ENCODE measurements at regions not wholly inside any gene's neighbourhood (a gene's known extent, or its start where the extent isn't known, plus 50 kb on each side); places are given as distances from the start of the nearest gene placed in this dataset.

DNA sequence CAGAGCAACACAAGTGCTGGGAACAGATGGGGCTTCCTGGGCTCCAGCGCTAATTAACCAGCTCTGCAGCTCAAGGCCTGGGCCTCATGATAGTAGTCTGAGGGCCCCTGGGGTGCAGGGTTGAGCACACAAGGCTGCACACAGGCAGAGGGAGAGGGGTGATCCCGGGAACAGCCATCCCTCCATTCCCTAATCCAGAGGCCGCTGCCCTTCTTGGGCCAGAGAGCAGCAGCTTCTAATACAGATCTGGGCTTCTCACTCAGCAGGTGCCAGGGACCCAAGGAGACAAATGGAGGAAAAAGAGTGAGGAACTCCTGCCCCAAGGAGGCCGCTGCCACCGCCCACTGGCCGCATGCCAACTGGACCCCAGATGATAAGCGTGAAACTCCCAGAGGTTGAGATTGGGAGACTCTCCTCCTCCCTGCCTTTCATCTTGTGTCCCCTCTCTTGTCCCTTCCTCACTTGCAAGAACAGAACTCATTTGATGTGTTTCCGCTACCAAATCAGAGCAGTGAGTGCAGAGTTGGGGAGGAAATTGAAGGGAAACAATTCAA lies 58.0 kb upstream of the IFNAR2 start:
- H3K4me3 ChIP-seq (ENCODE audit: low read depth in 1 of 3, low read length in 3 of 3) = no peak overlapping the region
- TF ChIP-seq, protein P1, sequence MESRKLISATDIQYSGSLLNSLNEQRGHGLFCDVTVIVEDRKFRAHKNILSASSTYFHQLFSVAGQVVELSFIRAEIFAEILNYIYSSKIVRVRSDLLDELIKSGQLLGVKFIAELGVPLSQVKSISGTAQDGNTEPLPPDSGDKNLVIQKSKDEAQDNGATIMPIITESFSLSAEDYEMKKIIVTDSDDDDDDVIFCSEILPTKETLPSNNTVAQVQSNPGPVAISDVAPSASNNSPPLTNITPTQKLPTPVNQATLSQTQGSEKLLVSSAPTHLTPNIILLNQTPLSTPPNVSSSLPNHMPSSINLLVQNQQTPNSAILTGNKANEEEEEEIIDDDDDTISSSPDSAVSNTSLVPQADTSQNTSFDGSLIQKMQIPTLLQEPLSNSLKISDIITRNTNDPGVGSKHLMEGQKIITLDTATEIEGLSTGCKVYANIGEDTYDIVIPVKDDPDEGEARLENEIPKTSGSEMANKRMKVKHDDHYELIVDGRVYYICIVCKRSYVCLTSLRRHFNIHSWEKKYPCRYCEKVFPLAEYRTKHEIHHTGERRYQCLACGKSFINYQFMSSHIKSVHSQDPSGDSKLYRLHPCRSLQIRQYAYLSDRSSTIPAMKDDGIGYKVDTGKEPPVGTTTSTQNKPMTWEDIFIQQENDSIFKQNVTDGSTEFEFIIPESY (IDR thresholded peaks at IDR 0.05) = no peak
- TF ChIP-seq HNF4G (IDR thresholded peaks at IDR 0.05) (no peak), GABPA (IDR thresholded peaks at IDR 0.05 in 1 of 2, conservative IDR thresholded peaks at IDR 0.05 in 1 of 2) (no peak), JUND (IDR thresholded peaks at IDR 0.05) (no peak), SP1 (IDR thresholded peaks at IDR 0.05) (no peak), HNF4A (conservative IDR thresholded peaks at IDR 0.05) (no peak), FOXA1 (IDR thresholded peaks at IDR 0.05) (no peak)
- TF ChIP-seq, protein P2, sequence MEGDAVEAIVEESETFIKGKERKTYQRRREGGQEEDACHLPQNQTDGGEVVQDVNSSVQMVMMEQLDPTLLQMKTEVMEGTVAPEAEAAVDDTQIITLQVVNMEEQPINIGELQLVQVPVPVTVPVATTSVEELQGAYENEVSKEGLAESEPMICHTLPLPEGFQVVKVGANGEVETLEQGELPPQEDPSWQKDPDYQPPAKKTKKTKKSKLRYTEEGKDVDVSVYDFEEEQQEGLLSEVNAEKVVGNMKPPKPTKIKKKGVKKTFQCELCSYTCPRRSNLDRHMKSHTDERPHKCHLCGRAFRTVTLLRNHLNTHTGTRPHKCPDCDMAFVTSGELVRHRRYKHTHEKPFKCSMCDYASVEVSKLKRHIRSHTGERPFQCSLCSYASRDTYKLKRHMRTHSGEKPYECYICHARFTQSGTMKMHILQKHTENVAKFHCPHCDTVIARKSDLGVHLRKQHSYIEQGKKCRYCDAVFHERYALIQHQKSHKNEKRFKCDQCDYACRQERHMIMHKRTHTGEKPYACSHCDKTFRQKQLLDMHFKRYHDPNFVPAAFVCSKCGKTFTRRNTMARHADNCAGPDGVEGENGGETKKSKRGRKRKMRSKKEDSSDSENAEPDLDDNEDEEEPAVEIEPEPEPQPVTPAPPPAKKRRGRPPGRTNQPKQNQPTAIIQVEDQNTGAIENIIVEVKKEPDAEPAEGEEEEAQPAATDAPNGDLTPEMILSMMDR (IDR thresholded peaks at IDR 0.05; ENCODE audit: low read depth, low read length, missing input control) = no peak
- TF ChIP-seq, protein P3, sequence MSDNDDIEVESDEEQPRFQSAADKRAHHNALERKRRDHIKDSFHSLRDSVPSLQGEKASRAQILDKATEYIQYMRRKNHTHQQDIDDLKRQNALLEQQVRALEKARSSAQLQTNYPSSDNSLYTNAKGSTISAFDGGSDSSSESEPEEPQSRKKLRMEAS (IDR thresholded peaks at IDR 0.05) = no peak

DNA sequence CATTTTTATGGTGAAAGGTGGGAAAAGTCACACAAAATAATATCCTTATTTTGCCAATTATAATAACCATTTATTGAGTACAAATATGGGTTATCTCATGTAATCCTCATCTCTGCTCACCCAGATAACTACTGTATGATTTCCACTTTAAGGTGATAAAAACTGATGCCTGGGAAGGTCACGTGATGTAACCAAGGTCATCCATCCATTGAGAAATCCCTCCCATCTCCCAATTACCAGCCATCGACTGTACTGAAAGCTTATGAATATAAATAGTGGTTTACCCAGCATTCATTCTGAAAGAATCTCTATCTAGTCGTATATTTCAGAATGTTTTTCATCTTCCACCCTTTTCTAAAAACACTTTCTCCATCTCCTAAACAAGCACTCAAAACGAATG lies 55.0 kb upstream of the IFNAR2 start:
- no peak for DNase-seq (ENCODE audit: low spot score)
- TF ChIP-seq EGR1 (IDR thresholded peaks at IDR 0.05; ENCODE audit: low read depth in 2 of 2) = no peak
- Histone ChIP-seq H3K27me3 (ENCODE audit: control insufficient read depth in 4 of 4, insufficient read depth in 4 of 4, low read length in 3 of 4) (peaks cover 0 to 4% (median 0%) of the 10 kb centered on the region in 4 donors), H3K4me1 (ENCODE audit: control insufficient read depth in 4 of 4, insufficient read depth in 4 of 4, low read length in 3 of 4) (no peaks in the 10 kb centered on the region), H3K9me3 (ENCODE audit: control insufficient read depth in 4 of 4, low read length in 3 of 4) (no peaks in the 10 kb centered on the region), H3K27ac (ENCODE audit: low read depth in 1 of 2, low read length in 2 of 2) (no peak overlapping the region), H3K4me3 (ENCODE audit: low read depth in 1 of 3, low read length in 3 of 3) (no peak overlapping the region), H3K36me3 (ENCODE audit: control insufficient read depth in 4 of 4, insufficient read depth in 3 of 4, low read depth in 1 of 4, low read length in 3 of 4) (no peaks in the 10 kb centered on the region), H3K9ac (ENCODE audit: low read depth in 1 of 2, low read length in 2 of 2) (no peak overlapping the region)
- WGBS = 64% methylated on average over 4 of the region's 4 CpGs

More for the DNA sequence above, 58.0 kb upstream of the IFNAR2 start:
- no peak for DNase-seq (ENCODE audit: low spot score)
- Histone ChIP-seq H3K9me3 (ENCODE audit: control insufficient read depth in 4 of 4, low read length in 3 of 4) (no peaks in the 10 kb centered on the region), H3K9ac (ENCODE audit: low read depth in 1 of 2, low read length in 2 of 2) (no peak overlapping the region), H3K4me1 (ENCODE audit: control insufficient read depth in 4 of 4, insufficient read depth in 4 of 4, low read length in 3 of 4) (no peaks in the 10 kb centered on the region), H3K36me3 (ENCODE audit: control insufficient read depth in 4 of 4, insufficient read depth in 3 of 4, low read depth in 1 of 4, low read length in 3 of 4) (no peaks in the 10 kb centered on the region), H3K27ac (ENCODE audit: low read depth in 1 of 2, low read length in 2 of 2) (no peak overlapping the region), H3K27me3 (ENCODE audit: control insufficient read depth in 4 of 4, insufficient read depth in 4 of 4, low read length in 3 of 4) (peaks cover 0 to 4% (median 0%) of the 10 kb centered on the region in 4 donors)
- WGBS = 79% methylated on average over 8 of the region's 8 CpGs

Data from liver (tissue), 8 donors.